ENCODE measurements at regions not wholly inside any gene's neighbourhood (a gene's known extent, or its start where the extent isn't known, plus 50 kb on each side); places are given as distances from the start of the nearest gene placed in this dataset.

DNA sequence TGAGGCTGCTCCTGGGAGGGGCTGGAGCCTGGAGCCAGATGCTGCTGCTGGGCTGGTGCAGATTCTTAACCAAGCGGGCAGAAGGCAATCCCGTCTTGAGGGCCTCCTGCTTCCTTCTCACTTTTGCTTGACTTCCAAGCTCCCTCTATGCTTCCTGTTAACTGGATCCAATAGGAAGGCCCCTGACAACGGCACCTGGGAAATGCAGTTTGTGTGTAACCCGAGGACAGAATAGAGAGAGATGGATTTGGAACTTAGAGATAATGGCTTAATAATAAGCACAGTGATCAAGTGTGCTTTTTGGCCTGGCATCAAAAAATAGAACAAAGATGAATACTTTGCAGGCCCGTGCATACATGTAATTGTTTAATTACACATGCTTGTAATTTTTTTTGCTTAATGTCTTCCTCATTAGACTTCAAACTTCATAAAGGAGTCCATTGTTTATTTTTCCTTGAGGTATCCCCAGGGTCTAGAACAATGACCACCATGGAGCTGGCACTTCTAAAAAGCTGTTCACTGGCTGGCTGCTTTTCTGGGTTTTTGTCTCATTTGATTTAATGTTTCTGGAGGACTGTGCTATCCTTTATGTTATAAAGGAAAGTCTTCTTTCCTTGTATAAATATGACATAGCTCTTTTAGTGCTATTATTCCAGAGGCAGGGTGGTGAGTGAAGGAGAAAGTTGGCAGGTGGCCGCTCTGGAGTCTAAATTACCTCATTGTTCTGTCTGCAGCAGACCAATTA, 63.3 kb upstream of the MITF start:
- intact Hi-C loops (cut with DNase I), result no loop called here
- Histone ChIP-seq H3K36me3 (no peaks in the 10 kb centered on the region), H3K9me3 (no peaks in the 10 kb centered on the region), H3K4me3 (no peak overlapping the region), H3K27me3 (replicated peaks; ENCODE audit: insufficient read depth) (no peaks in the 10 kb centered on the region), H3K4me1 (replicated peaks) (no peaks in the 10 kb centered on the region), H3K27ac (no peak overlapping the region)
- DNase-seq (ENCODE audit: low spot score), result no peak
- 42% methylated on average over 6 of the region's 6 CpGs for WGBS
- no peak for TF ChIP-seq POLR2A (IDR thresholded peaks at IDR 0.05)
- no peak for TF ChIP-seq POLR2AphosphoS5 (IDR thresholded peaks at IDR 0.05)
- TF ChIP-seq, protein P1, sequence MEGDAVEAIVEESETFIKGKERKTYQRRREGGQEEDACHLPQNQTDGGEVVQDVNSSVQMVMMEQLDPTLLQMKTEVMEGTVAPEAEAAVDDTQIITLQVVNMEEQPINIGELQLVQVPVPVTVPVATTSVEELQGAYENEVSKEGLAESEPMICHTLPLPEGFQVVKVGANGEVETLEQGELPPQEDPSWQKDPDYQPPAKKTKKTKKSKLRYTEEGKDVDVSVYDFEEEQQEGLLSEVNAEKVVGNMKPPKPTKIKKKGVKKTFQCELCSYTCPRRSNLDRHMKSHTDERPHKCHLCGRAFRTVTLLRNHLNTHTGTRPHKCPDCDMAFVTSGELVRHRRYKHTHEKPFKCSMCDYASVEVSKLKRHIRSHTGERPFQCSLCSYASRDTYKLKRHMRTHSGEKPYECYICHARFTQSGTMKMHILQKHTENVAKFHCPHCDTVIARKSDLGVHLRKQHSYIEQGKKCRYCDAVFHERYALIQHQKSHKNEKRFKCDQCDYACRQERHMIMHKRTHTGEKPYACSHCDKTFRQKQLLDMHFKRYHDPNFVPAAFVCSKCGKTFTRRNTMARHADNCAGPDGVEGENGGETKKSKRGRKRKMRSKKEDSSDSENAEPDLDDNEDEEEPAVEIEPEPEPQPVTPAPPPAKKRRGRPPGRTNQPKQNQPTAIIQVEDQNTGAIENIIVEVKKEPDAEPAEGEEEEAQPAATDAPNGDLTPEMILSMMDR (IDR thresholded peaks at IDR 0.05), result no peak

DNA sequence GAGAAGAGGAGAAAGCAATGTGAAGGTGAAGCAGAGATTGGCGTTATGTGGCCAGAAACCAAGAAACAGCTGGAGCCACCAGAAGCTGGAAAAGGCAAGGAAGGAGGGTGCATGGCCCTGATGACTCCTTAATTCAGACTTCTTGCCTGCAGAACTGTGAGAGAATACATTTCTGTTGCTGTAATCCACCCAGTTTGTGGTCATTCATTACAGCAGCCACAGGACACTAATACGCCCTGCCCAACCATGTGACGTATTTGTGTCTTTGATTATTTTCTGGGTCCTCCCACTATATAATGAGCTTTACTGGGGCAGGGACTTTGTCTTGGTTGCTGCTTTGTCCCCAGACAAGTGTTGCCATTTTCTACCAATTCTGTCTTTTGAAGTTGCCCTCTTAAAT, 64.5 kb upstream of the MITF start:
- H3K36me3 ChIP-seq, result no peaks in the 10 kb centered on the region
- WGBS, result 98% methylated on average over 3 of the region's 3 CpGs
- no peak for DNase-seq (ENCODE audit: low spot score)
- no peak overlapping the region for H3K27ac ChIP-seq
- TF ChIP-seq, protein P1 (IDR thresholded peaks at IDR 0.05), result no peak
- no peak for TF ChIP-seq POLR2A (IDR thresholded peaks at IDR 0.05)
- no peak for TF ChIP-seq POLR2AphosphoS5 (IDR thresholded peaks at IDR 0.05)
- intact Hi-C loops (cut with DNase I), result loop anchor here (5.0 kb wide), 3 partner anchors 237 to 517 kb away; no protein-coding TSS in a partner anchor
- no peak overlapping the region for H3K4me3 ChIP-seq
- H3K27me3 ChIP-seq (replicated peaks; ENCODE audit: insufficient read depth), result no peaks in the 10 kb centered on the region
- H3K9me3 ChIP-seq, result no peaks in the 10 kb centered on the region
- H3K4me1 ChIP-seq (replicated peaks), result no peaks in the 10 kb centered on the region

DNA sequence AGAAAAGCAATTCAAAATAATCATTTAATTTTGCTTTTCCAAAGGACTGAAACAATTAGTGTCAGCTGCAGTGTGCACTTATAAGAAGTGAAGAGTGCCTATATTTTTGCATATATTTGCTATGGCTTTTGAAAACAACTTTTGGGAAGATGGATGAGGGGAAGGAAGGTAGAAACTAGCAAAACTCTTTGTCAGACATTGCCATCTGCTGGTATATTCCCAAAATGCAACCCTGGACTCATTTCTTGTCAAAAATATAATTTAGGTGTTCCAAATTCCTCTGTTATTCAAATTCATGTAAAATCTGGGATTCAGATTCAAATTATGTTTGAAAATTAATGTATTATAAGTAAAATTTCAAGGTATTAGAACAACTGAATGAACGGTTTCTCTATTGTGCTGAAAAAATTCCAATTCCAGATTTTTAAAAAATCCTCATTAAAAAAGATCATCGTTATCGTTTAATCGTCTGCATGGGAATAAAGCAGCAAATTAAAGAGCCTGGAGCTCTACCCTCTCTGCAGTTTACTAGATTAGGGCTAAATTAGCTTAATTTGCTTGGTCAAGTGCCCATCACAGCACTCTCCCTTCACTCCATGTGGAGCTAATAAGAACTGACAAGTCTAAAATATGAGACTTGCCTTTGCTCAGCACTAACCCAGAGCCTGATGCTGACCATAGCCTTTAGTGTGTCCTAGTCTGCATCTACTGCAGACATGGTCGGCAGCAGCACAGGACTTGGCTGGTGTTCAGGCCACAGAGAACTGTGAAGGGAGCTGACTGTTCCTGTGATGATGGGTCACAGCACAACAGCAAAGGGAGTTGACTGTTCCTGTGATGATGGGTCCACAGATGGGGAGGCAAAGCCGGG, 67.9 kb upstream of the MITF start:
- peak; percentile 29 for DNase-seq (ENCODE audit: low spot score)
- Histone ChIP-seq H3K4me1 (replicated peaks) (no peaks in the 10 kb centered on the region), H3K27me3 (replicated peaks; ENCODE audit: insufficient read depth) (no peaks in the 10 kb centered on the region), H3K9me3 (no peaks in the 10 kb centered on the region), H3K4me3 (no peak overlapping the region), H3K36me3 (no peaks in the 10 kb centered on the region), H3K27ac (no peak overlapping the region)
- TF ChIP-seq, protein P1 (IDR thresholded peaks at IDR 0.05), result peak; percentile 27 to 78 (median 68)
- no peak for TF ChIP-seq POLR2A (IDR thresholded peaks at IDR 0.05)
- WGBS, result 45% methylated on average over 6 of the region's 6 CpGs
- intact Hi-C loops (cut with DNase I), result loop anchor here (5.0 kb wide), 3 partner anchors 234 to 514 kb away; no protein-coding TSS in a partner anchor

DNA sequence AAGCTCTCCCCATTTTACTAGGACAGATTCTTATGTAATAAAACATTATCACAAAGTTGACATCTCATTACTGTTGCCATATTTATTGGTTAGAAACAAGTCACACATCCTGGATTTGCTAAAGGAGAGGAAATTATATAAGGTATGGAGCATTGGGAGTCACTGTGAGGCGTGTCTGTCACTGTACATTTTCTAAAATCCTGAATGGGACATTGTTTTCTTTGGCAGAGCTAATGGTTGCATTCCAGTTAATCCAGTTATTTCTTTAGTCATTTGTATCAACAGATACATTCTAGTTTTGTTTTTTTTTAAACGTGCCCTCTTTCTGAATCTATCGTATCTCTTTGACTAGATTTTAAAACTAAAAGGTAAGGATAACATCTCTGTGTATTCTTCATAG, 70.2 kb upstream of the MITF start:
- no peaks in the 10 kb centered on the region for H3K36me3 ChIP-seq
- H3K4me1 ChIP-seq (replicated peaks), result no peaks in the 10 kb centered on the region
- WGBS, result 46% methylated on average over 3 of the region's 3 CpGs
- intact Hi-C loops (cut with DNase I), result loop anchor here (10.0 kb wide), 1 partner anchor 124 kb away; no protein-coding TSS in a partner anchor
- DNase-seq (ENCODE audit: low spot score), result no peak
- no peak for TF ChIP-seq POLR2A (IDR thresholded peaks at IDR 0.05)
- TF ChIP-seq, protein P1 (IDR thresholded peaks at IDR 0.05), result no peak
- TF ChIP-seq POLR2AphosphoS5 (IDR thresholded peaks at IDR 0.05), result peak; percentile 12
- no peak overlapping the region for H3K4me3 ChIP-seq
- no peaks in the 10 kb centered on the region for H3K9me3 ChIP-seq
- no peak overlapping the region for H3K27ac ChIP-seq
- no peaks in the 10 kb centered on the region for H3K27me3 ChIP-seq (replicated peaks; ENCODE audit: insufficient read depth)
